ENCODE measurements at regions not wholly inside any gene's neighbourhood (a gene's known extent, or its start where the extent isn't known, plus 50 kb on each side); places are given as distances from the start of the nearest gene placed in this dataset.

DNA sequence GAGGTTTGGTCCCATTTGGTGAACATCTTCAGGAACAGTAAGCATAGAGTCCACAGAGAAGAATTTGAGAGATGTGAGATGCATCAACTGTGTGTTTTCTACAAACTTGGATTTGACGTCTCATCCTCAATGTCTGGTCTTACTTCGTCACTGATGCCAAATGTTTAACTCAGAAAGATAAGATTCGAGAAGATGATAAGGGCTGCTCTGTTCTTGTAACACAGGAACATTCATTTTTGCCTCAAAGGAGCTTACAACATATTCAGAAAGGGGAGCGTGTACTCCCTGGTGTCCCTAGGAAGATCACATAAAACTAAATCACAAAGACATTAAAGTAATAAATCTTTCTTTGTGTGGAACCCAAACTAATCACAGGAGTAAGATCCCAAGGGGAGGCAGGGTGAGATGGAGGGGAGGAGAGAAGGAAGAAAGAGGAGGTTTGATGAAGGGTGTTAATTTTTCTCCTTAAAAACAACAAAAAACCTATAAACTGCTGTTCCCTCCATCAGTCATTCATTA lies 247.7 kb upstream of the IRS2 start:
- H3K4me3 Mint-ChIP-seq, result no peak overlapping the region
- H3K36me3 ChIP-seq (ENCODE audit: control insufficient read depth in 2 of 3, insufficient read depth in 3 of 3, low read length in 3 of 3), result no peaks in the 10 kb centered on the region
- H3K27me3 Mint-ChIP-seq, result peaks cover 6 to 17% (median 8%) of the 10 kb centered on the region in 5 donors
- H3K4me1 Mint-ChIP-seq, result no peaks in the 10 kb centered on the region
- no peak overlapping the region for H3K27ac Mint-ChIP-seq
- peaks cover 0 to 3% (median 1%) of the 10 kb centered on the region in 11 donors for H3K9me3 Mint-ChIP-seq
- POLR2A ChIA-PET, result no interaction called here
- H3K9me3 ChIP-seq (ENCODE audit: control insufficient read depth in 2 of 3, low read length in 3 of 3), result no peaks in the 10 kb centered on the region
- CTCF ChIA-PET, result no interaction called here
- ATAC-seq (no peak), DNase-seq (no peak)
- H3K27ac ChIP-seq (ENCODE audit: low read depth, low read length), result no peak overlapping the region
- H3K36me3 Mint-ChIP-seq, result no peaks in the 10 kb centered on the region
- no peak overlapping the region for H3K4me3 ChIP-seq (ENCODE audit: low read length)
- intact Hi-C loops (cut with micrococcal nuclease), result no loop called here
- H3K4me1 ChIP-seq (ENCODE audit: control insufficient read depth in 2 of 2, insufficient read depth in 2 of 2, low read length in 2 of 2), result no peaks in the 10 kb centered on the region
- H3K27me3 ChIP-seq (ENCODE audit: control insufficient read depth in 2 of 2, insufficient read depth in 2 of 2, low read length in 2 of 2), result no peaks in the 10 kb centered on the region

DNA sequence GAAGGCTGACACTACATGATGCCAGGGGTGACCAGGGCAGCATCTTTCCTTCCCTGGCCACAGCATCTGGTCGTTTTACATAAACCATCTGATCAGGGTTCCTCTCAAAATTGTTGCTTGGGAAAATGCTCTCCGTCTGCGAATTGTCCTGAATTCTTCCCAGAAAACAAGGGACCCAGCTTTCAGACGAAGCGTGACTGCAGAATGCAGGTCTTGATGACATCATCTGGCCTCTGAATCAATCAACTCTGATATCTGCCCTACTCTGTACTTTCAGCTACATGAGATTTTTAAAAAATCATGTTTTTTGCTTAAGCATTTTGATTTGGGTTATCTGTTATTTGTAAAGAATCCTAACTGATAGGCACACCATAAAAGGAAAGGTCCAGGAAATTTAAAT lies 246.6 kb upstream of the IRS2 start:
- no peaks in the 10 kb centered on the region for H3K4me1 Mint-ChIP-seq
- no peak overlapping the region for H3K27ac Mint-ChIP-seq
- POLR2A ChIA-PET, result no interaction called here

DNA sequence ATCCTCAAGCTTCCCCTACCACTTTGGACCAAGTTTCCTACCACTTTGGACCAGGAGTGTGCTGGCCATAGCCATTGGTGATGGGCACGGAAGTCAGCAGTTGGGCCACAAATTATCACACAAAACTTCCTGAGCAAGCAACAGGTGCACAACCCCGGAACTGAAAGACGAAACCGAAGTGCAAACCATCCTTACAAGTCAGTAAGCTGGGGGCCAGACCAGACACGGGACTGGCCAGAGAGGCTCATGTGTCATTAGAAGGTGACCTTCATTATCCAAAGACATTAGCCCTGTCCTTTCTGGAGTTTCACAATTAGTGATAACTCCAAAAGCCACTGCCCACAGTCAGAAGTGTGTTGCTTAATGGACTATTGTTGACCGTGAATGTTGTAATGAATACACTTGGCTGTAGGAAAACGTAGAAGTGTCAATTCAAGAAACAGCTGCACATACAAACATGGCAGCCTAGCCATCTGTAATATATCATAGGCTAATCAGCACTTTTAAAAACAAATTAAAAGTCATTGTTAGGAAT lies 244.1 kb upstream of the IRS2 start:
- Histone ChIP-seq H3K27me3 (ENCODE audit: control insufficient read depth in 2 of 2, insufficient read depth in 2 of 2, low read length in 2 of 2) (no peaks in the 10 kb centered on the region), H3K9me3 (ENCODE audit: control insufficient read depth in 2 of 3, low read length in 3 of 3) (no peaks in the 10 kb centered on the region), H3K4me3 (ENCODE audit: low read length) (no peak overlapping the region), H3K27ac (ENCODE audit: low read depth, low read length) (no peak overlapping the region), H3K4me1 (ENCODE audit: control insufficient read depth in 2 of 2, insufficient read depth in 2 of 2, low read length in 2 of 2) (no peaks in the 10 kb centered on the region), H3K36me3 (ENCODE audit: control insufficient read depth in 2 of 3, insufficient read depth in 3 of 3, low read length in 3 of 3) (no peaks in the 10 kb centered on the region)
- Mint-ChIP-seq H3K36me3 (no peaks in the 10 kb centered on the region), H3K4me1 (no peaks in the 10 kb centered on the region), H3K27ac (no peak overlapping the region), H3K9me3 (no peaks in the 10 kb centered on the region), H3K27me3 (peaks cover 0 to 11% (median 0%) of the 10 kb centered on the region in 5 donors), H3K4me3 (no peak overlapping the region)
- ChIA-PET POLR2A (no interaction called here), CTCF (interaction anchor here (0.5 kb wide), 1 partner anchor 216 kb away, joined by 3 read pairs; no protein-coding TSS in a partner anchor)
- DNase-seq (no peak), ATAC-seq (no peak)
- intact Hi-C loops (cut with micrococcal nuclease), result no loop called here

More for the DNA sequence above, 246.6 kb upstream of the IRS2 start:
- Mint-ChIP-seq H3K9me3 (no peaks in the 10 kb centered on the region), H3K36me3 (no peaks in the 10 kb centered on the region), H3K4me3 (no peak overlapping the region), H3K27me3 (peaks cover 0 to 11% (median 5%) of the 10 kb centered on the region in 5 donors)
- no peak overlapping the region for H3K27ac ChIP-seq (ENCODE audit: low read depth, low read length)
- no peaks in the 10 kb centered on the region for H3K9me3 ChIP-seq (ENCODE audit: control insufficient read depth in 2 of 3, low read length in 3 of 3)
- CTCF ChIA-PET, result no interaction called here
- intact Hi-C loops (cut with micrococcal nuclease), result no loop called here
- no peaks in the 10 kb centered on the region for H3K27me3 ChIP-seq (ENCODE audit: control insufficient read depth in 2 of 2, insufficient read depth in 2 of 2, low read length in 2 of 2)
- no peak for ATAC-seq
- no peak overlapping the region for H3K4me3 ChIP-seq (ENCODE audit: low read length)
- H3K4me1 ChIP-seq (ENCODE audit: control insufficient read depth in 2 of 2, insufficient read depth in 2 of 2, low read length in 2 of 2), result no peaks in the 10 kb centered on the region
- DNase-seq, result no peak
- H3K36me3 ChIP-seq (ENCODE audit: control insufficient read depth in 2 of 3, insufficient read depth in 3 of 3, low read length in 3 of 3), result no peaks in the 10 kb centered on the region

DNA sequence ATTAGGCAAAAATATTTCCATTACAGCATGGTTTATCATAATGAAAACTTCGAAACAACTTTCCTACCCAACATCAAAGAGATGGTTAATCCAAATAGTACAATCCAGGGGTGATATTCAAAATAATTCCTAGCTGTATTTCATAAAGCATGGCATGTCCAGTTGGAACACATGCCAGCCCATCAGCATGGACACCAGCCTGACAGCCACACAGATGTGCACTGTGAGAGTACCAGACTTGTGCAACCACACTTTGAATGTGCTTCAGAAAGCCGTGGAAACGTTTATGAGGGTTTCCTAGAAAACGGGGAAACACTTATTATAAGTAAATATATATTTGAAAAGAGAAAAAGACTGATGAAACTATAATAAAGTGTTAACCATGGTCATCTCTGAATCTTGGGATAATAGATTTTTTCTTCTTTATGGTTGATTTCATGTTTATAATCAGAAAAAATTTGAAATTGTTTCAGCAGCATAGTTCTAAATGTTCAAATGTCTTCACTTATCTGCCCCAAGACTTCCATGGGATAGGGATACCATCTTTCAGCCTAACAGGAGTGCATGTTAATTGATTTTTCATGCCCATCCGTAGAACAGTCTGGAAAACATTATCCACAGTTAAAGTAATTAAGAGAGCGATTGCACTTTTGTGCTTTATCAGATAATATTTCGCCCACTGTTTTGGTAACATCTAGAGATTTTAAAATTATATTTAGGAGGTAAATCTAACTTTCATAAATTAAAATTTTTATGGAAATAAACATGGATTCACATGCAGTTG lies 242.6 kb upstream of the IRS2 start:
- no peaks in the 10 kb centered on the region for H3K4me1 ChIP-seq (ENCODE audit: control insufficient read depth in 2 of 2, insufficient read depth in 2 of 2, low read length in 2 of 2)
- H3K4me1 Mint-ChIP-seq, result no peaks in the 10 kb centered on the region
- H3K4me3 ChIP-seq (ENCODE audit: low read length), result no peak overlapping the region
- H3K27me3 ChIP-seq (ENCODE audit: control insufficient read depth in 2 of 2, insufficient read depth in 2 of 2, low read length in 2 of 2), result no peaks in the 10 kb centered on the region
- H3K27ac Mint-ChIP-seq, result no peak overlapping the region
- no peak for DNase-seq
- H3K9me3 Mint-ChIP-seq, result no peaks in the 10 kb centered on the region
- H3K4me3 Mint-ChIP-seq, result no peak overlapping the region
- no peak for ATAC-seq
- no peak overlapping the region for H3K27ac ChIP-seq (ENCODE audit: low read depth, low read length)
- intact Hi-C loops (cut with micrococcal nuclease), result no loop called here
- no peaks in the 10 kb centered on the region for H3K9me3 ChIP-seq (ENCODE audit: control insufficient read depth in 2 of 3, low read length in 3 of 3)
- no peaks in the 10 kb centered on the region for H3K36me3 Mint-ChIP-seq
- peaks cover 0 to 5% (median 0%) of the 10 kb centered on the region in 5 donors for H3K27me3 Mint-ChIP-seq
- no peaks in the 10 kb centered on the region for H3K36me3 ChIP-seq (ENCODE audit: control insufficient read depth in 2 of 3, insufficient read depth in 3 of 3, low read length in 3 of 3)
- POLR2A ChIA-PET, result no interaction called here
- CTCF ChIA-PET, result no interaction called here

DNA sequence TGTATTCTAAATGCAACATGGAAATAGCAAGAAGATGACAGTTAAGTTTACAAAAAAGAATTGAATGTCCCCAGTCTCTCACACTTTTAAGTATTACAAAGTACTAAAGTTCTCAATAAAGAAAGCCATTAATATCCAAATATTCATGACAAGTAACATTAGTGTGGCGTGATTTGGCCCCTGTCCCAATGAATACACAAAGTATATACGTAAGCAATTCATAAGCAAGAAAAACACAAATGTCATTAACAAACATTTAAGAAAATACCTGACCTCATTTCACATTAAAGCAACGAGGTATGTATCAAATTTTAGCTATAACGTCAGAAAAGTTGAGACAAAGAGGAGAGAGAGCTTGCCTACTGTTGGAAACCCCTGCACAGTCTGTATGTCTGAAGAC lies 241.9 kb upstream of the IRS2 start:
- Histone ChIP-seq H3K27me3 (ENCODE audit: control insufficient read depth in 2 of 2, insufficient read depth in 2 of 2, low read length in 2 of 2) (no peaks in the 10 kb centered on the region), H3K9me3 (ENCODE audit: control insufficient read depth in 2 of 3, low read length in 3 of 3) (no peaks in the 10 kb centered on the region), H3K4me3 (ENCODE audit: low read length) (no peak overlapping the region), H3K36me3 (ENCODE audit: control insufficient read depth in 2 of 3, insufficient read depth in 3 of 3, low read length in 3 of 3) (no peaks in the 10 kb centered on the region), H3K4me1 (ENCODE audit: control insufficient read depth in 2 of 2, insufficient read depth in 2 of 2, low read length in 2 of 2) (no peaks in the 10 kb centered on the region), H3K27ac (ENCODE audit: low read depth, low read length) (no peak overlapping the region)
- POLR2A ChIA-PET, result no interaction called here
- H3K9me3 Mint-ChIP-seq, result peaks cover 0 to 3% (median 0%) of the 10 kb centered on the region in 11 donors
- peaks cover 0 to 9% (median 0%) of the 10 kb centered on the region in 5 donors for H3K27me3 Mint-ChIP-seq
- intact Hi-C loops (cut with micrococcal nuclease), result no loop called here
- no peak for ATAC-seq
- no peaks in the 10 kb centered on the region for H3K36me3 Mint-ChIP-seq
- CTCF ChIA-PET, result no interaction called here
- no peak for DNase-seq
- no peak overlapping the region for H3K27ac Mint-ChIP-seq
- H3K4me3 Mint-ChIP-seq, result no peak overlapping the region
- no peaks in the 10 kb centered on the region for H3K4me1 Mint-ChIP-seq

DNA sequence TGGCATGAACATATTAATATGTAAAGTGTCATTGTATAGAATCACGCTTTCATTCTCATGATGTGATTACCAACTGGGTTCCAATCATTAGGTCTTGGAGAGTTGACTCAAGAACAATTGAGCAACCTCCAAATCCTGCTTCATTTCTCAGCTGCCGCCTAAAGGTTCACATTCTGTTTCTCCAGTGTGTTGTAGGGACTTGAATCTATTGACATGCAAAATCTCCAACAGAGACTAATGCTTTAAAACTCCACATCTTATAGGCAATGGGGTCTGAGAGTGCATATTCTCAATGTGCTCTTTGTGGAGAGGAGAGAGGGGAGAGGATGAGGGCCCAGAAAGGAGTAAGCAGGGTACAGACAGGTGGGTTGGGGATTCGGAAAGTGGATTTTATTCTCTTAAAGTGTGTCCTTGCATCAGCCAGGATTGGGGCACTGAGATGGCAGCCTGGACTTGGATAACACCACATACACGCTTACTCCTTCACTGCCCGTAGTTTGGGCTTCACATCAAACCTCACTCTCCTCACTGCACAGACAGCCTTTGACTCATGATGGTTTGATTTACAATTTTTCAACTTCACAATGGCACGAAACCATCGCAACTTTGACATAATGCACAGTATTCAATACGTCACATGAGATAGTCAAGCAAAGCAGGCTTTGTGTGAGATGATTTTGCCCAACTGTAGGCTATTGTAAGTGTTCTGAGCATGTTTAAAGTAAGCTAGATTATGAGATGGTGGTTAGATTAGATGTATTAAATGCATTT lies 241.3 kb upstream of the IRS2 start:
- intact Hi-C loops (cut with micrococcal nuclease), result no loop called here
- no peaks in the 10 kb centered on the region for H3K27me3 ChIP-seq (ENCODE audit: control insufficient read depth in 2 of 2, insufficient read depth in 2 of 2, low read length in 2 of 2)
- H3K4me3 ChIP-seq (ENCODE audit: low read length), result no peak overlapping the region
- no peaks in the 10 kb centered on the region for H3K9me3 ChIP-seq (ENCODE audit: control insufficient read depth in 2 of 3, low read length in 3 of 3)
- H3K4me1 ChIP-seq (ENCODE audit: control insufficient read depth in 2 of 2, insufficient read depth in 2 of 2, low read length in 2 of 2), result no peaks in the 10 kb centered on the region
- no peaks in the 10 kb centered on the region for H3K36me3 ChIP-seq (ENCODE audit: control insufficient read depth in 2 of 3, insufficient read depth in 3 of 3, low read length in 3 of 3)
- no peak overlapping the region for H3K27ac ChIP-seq (ENCODE audit: low read depth, low read length)
- CTCF ChIA-PET, result no interaction called here
- H3K36me3 Mint-ChIP-seq, result no peaks in the 10 kb centered on the region
- H3K4me3 Mint-ChIP-seq, result no peak overlapping the region
- DNase-seq, result no peak
- H3K4me1 Mint-ChIP-seq, result no peaks in the 10 kb centered on the region
- H3K27ac Mint-ChIP-seq, result no peak overlapping the region
- POLR2A ChIA-PET, result no interaction called here
- peaks cover 0 to 10% (median 0%) of the 10 kb centered on the region in 5 donors for H3K27me3 Mint-ChIP-seq
- peaks cover 0 to 4% (median 0%) of the 10 kb centered on the region in 11 donors for H3K9me3 Mint-ChIP-seq
- ATAC-seq, result no peak
